Ovary (tissue), 7 donors: ENCODE measurements at regions not wholly inside any gene's neighbourhood (a gene's known extent, or its start where the extent isn't known, plus 50 kb on each side); places are given as distances from the start of the nearest gene placed in this dataset.

Experiments
- DNase-seq, 5 donors: peaks; one replicate each; pipeline ENCODE4 v3.0.0-alpha.2; 2019 to 2020
- H3K27ac ChIP-seq, 2 donors: fragments of 200-600 bp; one replicate each; pipeline versions ENCODE4 v1.5.1 to v1.8.0; 2019 to 2022
- H3K27me3 ChIP-seq: fragments of 200-600 bp; one replicate; pipeline ENCODE4 v1.8.0; 2022
- H3K36me3 ChIP-seq: fragments of 200-600 bp; sonication (generic); one replicate; pipeline ENCODE4 v1.5.1; 2019
- H3K4me1 ChIP-seq: one replicate; pipeline ENCODE4 v1.8.1; 2013; ENCODE audit warnings: mild to moderate bottlenecking, moderate library complexity; ENCODE audit not compliant: insufficient read depth
- H3K4me3 ChIP-seq: fragments of 200-600 bp; sonication (generic); one replicate; pipeline ENCODE4 v1.5.1; 2017
- H3K9me3 ChIP-seq, 2 donors: fragments of 200-600 bp in 1 of 2; sonication (generic) in 1 of 2; one replicate each; pipeline versions ENCODE4 v1.5.1 to v1.8.1; 2013 to 2019; ENCODE audit warnings: mild to moderate bottlenecking in 1 of 2, moderate library complexity in 1 of 2
- EP300 ChIP-seq: sonication (generic); formaldehyde crosslinking; IDR thresholded peaks from one replicate; pipeline ENCODE4 v1.6.1; 2017; ENCODE audit warnings: antibody characterized with exemption
- POLR2A ChIP-seq: fragments of 450-650 bp; IDR thresholded peaks from one replicate; pipeline ENCODE4 v1.6.1; 2017; ENCODE audit warnings: antibody characterized with exemption, mild to moderate bottlenecking, moderate library complexity
- WGBS, 3 donors: extraction: QIAGEN DNeasy Blood & Tissue Kit in 1 of 3; methylation state at CpG; one replicate each; pipeline versions ENCODE4 v1.1.5 to v1.1.7; 2013 to 2017; 5-methylcytosine and 5-hydroxymethylcytosine counted together
- intact Hi-C, 4 donors: fragments of 100-400 bp; cut with DNase I; formaldehyde crosslinking; loops; one replicate each; pipeline versions ENCODE4 v1.11.0 to v1.15.1; 2022 to 2023
- TF ChIP-seq, protein P1 (sequence below), 3 donors: fragments of 450-650 bp in 2 of 3; fragments of 200-600 bp in 1 of 3; IDR thresholded peaks; one replicate each; pipeline versions ENCODE4 v1.5.1 to v1.8.0; 2016 to 2022; ENCODE audit warnings: antibody characterized with exemption in 3 of 3, mild to moderate bottlenecking in 1 of 3
- donor health status: DM: no; HTN: no; CAD: no; lungs with moderate emphysema.
- donor health status: DM: no; HTN: no; CAD: no.
- donor health status: Bipolar disorder and iron deficiency.
- donor health status: DM: no; HTN: no; CAD: no.
- donor health status: DM: yes; HTN: yes; CAD: no.

DNA sequence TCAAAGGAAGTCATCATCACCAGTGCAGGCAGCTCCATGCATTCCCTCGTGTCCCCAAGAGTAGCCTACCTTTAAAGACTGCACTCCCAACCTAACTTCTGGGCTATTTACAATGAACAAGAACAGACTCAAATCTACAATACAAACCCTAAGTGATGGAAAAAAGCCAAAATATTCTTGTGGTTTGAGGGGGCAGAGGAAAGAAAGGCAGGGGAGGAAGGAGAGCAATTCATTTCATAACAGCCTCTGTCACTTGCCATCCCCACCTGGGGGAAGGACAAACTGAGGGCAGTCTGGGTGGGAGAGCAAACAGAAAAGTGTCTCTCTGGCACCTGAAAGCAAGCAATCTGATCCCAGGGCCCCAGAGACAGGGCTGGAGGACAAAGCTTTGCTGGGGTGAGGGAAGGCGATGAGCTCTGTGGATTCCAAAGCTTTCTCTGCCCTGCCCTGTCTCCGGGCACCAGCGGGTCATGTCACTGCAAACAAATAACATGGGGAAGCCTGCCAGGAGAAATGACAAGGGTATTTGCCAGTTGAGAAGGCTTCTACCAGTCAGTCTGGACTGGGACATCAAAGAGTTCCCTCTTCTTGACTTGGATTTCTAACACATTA is 528.0 kb upstream of the TNP1 start:
- Histone ChIP-seq H3K9me3 (no peaks in the 10 kb centered on the region), H3K4me3 (no peak overlapping the region), H3K36me3 (no peaks in the 10 kb centered on the region), H3K27ac (no peak overlapping the region), H3K4me1 (peaks cover 12% of the 10 kb centered on the region), H3K27me3 (no peaks in the 10 kb centered on the region)
- TF ChIP-seq, protein P1, sequence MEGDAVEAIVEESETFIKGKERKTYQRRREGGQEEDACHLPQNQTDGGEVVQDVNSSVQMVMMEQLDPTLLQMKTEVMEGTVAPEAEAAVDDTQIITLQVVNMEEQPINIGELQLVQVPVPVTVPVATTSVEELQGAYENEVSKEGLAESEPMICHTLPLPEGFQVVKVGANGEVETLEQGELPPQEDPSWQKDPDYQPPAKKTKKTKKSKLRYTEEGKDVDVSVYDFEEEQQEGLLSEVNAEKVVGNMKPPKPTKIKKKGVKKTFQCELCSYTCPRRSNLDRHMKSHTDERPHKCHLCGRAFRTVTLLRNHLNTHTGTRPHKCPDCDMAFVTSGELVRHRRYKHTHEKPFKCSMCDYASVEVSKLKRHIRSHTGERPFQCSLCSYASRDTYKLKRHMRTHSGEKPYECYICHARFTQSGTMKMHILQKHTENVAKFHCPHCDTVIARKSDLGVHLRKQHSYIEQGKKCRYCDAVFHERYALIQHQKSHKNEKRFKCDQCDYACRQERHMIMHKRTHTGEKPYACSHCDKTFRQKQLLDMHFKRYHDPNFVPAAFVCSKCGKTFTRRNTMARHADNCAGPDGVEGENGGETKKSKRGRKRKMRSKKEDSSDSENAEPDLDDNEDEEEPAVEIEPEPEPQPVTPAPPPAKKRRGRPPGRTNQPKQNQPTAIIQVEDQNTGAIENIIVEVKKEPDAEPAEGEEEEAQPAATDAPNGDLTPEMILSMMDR (IDR thresholded peaks at IDR 0.05), result no peak
- TF ChIP-seq POLR2A, result no peak
- TF ChIP-seq EP300, result no peak
- no peak for DNase-seq
- intact Hi-C loops, result loop anchor here in 1 of 4 donors (5.0 kb wide), 1 partner anchor 691 kb away; the partner anchor contains the start of gene IGFBP5
- WGBS, 3 donors, result 84 to 89% (median 88%) methylated on average over 4 of the region's 4 CpGs

DNA sequence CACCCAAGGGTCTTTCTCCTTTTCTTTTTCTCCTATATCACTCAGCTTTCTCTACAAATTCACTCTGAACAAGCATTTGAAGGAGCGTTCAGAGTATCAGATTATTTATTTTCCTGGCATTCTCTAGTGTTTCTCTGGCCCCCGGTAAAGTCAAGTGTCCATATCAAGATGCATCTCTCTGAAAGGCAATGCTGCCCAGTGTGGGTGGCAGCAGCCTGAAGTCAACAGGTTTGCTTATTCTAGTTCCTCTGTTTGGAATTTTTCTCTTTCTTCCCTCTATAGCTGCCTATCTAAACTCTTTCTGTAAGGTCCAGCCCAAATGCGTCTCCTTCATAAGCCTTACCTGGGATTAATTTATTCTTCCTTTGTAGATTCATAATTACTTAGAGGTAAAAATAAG is 526.2 kb upstream of the TNP1 start:
- no peak for TF ChIP-seq EP300
- TF ChIP-seq POLR2A, result no peak
- TF ChIP-seq, protein P1 (IDR thresholded peaks at IDR 0.05), result no peak
- Histone ChIP-seq H3K4me1 (peaks cover 11% of the 10 kb centered on the region), H3K27me3 (no peaks in the 10 kb centered on the region), H3K36me3 (no peaks in the 10 kb centered on the region), H3K9me3 (no peaks in the 10 kb centered on the region), H3K4me3 (no peak overlapping the region), H3K27ac (no peak overlapping the region)
- whole genome bisulfite sequencing, 3 donors, result 63 to 66% (median 65%) methylated on average over 3 of the region's 3 CpGs
- DNase-seq, result no peak
- intact Hi-C loops, result loop anchor here in 1 of 4 donors (5.0 kb wide), 1 partner anchor 689 kb away; the partner anchor contains the start of gene IGFBP5

- WGBS, 3 donors, result 7 to 26% (median 7%) methylated on average over 4 of the region's 4 CpGs
- H3K27ac ChIP-seq, result peak overlapping the region; percentile 30 to 75
- H3K36me3 ChIP-seq, result no peaks in the 10 kb centered on the region
- no peaks in the 10 kb centered on the region for H3K9me3 ChIP-seq
- peak; percentile 41 to 78 (median 71) for DNase-seq
- TF ChIP-seq, protein P1 (IDR thresholded peaks at IDR 0.05), result no peak
- TF ChIP-seq EP300, result no peak
- no peak for TF ChIP-seq POLR2A
- H3K4me3 ChIP-seq, result no peak overlapping the region
- intact Hi-C loops, result loop anchor here in 1 of 4 donors (5.0 kb wide), 1 partner anchor 129 kb away; no protein-coding TSS in a partner anchor
- H3K27me3 ChIP-seq, result no peaks in the 10 kb centered on the region
- H3K4me1 ChIP-seq, result peaks cover 11% of the 10 kb centered on the region
Measured at GRCh38 chr2:217383620-217384019, 523.8 kb upstream of the TNP1 start.

DNA sequence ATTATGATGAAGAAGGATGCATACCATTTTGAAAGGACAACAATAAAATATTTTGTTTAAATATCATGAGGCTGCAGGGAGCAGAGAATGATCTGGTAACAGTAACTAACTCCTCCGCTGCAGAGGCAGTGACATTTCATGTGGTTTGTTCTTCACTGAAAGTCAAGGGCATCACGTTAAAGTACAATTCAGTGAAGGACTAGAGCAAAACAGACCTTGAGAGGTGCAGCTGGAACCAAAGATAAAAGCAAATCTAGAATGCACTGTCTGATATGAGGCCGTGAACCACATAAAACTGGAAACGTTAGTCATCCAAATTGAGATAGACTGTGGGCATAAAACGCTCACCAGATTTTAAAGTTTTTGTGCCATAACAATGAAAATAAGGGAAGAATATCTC is 522.9 kb upstream of the TNP1 start:
- WGBS, 3 donors, result 7 to 17% (median 13%) methylated on average over 5 of the region's 5 CpGs
- intact Hi-C loops, result loop anchor here in 1 of 4 donors (5.0 kb wide), 1 partner anchor 130 kb away; no protein-coding TSS in a partner anchor
- TF ChIP-seq, protein P1 (IDR thresholded peaks at IDR 0.05), result no peak
- no peak for TF ChIP-seq POLR2A
- TF ChIP-seq EP300, result no peak
- Histone ChIP-seq H3K4me1 (peaks cover 8% of the 10 kb centered on the region), H3K27ac (peak overlapping the region in 1 of 2 donors; percentile 75), H3K4me3 (no peak overlapping the region), H3K9me3 (no peaks in the 10 kb centered on the region), H3K36me3 (no peaks in the 10 kb centered on the region), H3K27me3 (no peaks in the 10 kb centered on the region)
- DNase-seq, result peak in 1 of 5 donors; percentile 52
